HL-60 (cell line): ENCODE measurements at regions not wholly inside any gene's neighbourhood (a gene's known extent, or its start where the extent isn't known, plus 50 kb on each side); places are given as distances from the start of the nearest gene placed in this dataset.

Source experiments
- CTCF ChIP-seq: IDR thresholded peaks from one replicate; pipeline ENCODE4 v1.5.1; 2011; ENCODE audit warnings: low read length, control low read depth, inconsistent platforms; ENCODE audit not compliant: insufficient read depth
- GABPA ChIP-seq: IDR thresholded peaks from 2 replicates; pipeline ENCODE4 v1.6.1; 2012; ENCODE audit warnings: low read depth
- POLR2AphosphoS5 ChIP-seq: IDR thresholded peaks from 2 replicates; pipeline ENCODE4 v1.6.1; 2012; ENCODE audit warnings: low read depth
- REST ChIP-seq: IDR thresholded peaks from 2 replicates; pipeline ENCODE4 v1.6.1; 2012; ENCODE audit warnings: low read depth; ENCODE audit not compliant: insufficient replicate concordance
- SPI1 ChIP-seq: IDR thresholded peaks from 2 replicates; pipeline ENCODE4 v1.6.1; 2012; ENCODE audit warnings: low read depth, mild to moderate bottlenecking, borderline replicate concordance

GRCh38 chr6:114534813-114535212 lies 192.0 kb upstream of the HS3ST5 start:
- no peak for TF ChIP-seq REST
- no peak for TF ChIP-seq CTCF
- no peak for TF ChIP-seq GABPA
- TF ChIP-seq POLR2AphosphoS5, result no peak
- no peak for TF ChIP-seq SPI1
